H9 (cell line): ENCODE measurements at regions not wholly inside any gene's neighbourhood (a gene's known extent, or its start where the extent isn't known, plus 50 kb on each side); places are given as distances from the start of the nearest gene placed in this dataset.

Source experiments
- DNase-seq: peaks from one replicate; pipeline ENCODE4 v3.0.0-alpha.2; 2017
- H2AFZ ChIP-seq: one replicate; pipeline ENCODE4 v1.6.1; 2013; ENCODE audit warnings: mild to moderate bottlenecking, low read length, control low read depth, moderate library complexity
- H2AK5ac ChIP-seq: 2 replicates; pipeline ENCODE4 v1.6.1; 2013; ENCODE audit warnings: low read length, control low read depth, mixed read lengths; ENCODE audit not compliant: insufficient read length
- H2BK120ac ChIP-seq: one replicate; pipeline ENCODE4 v1.6.1; 2013; ENCODE audit warnings: low read depth, mild to moderate bottlenecking, low read length, control low read depth, inconsistent platforms; ENCODE audit not compliant: poor library complexity, severe bottlenecking
- H2BK12ac ChIP-seq: 2 replicates; pipeline ENCODE4 v1.6.1; 2013; ENCODE audit warnings: low read length, control low read depth, mixed read lengths, low read depth; ENCODE audit not compliant: insufficient read length
- H2BK15ac ChIP-seq: 2 replicates; pipeline ENCODE4 v1.6.1; 2013; ENCODE audit warnings: low read depth, low read length, control low read depth
- H2BK20ac ChIP-seq: one replicate; pipeline ENCODE4 v1.6.1; 2013; ENCODE audit warnings: low read depth, mild to moderate bottlenecking, low read length, control low read depth, inconsistent platforms; ENCODE audit not compliant: poor library complexity, severe bottlenecking
- H2BK5ac ChIP-seq: 2 replicates; pipeline ENCODE4 v1.6.1; 2013; ENCODE audit warnings: low read length, control low read depth, mixed read lengths; ENCODE audit not compliant: insufficient read length
- H3K14ac ChIP-seq: 2 replicates; pipeline ENCODE4 v1.6.1; 2013; ENCODE audit warnings: low read length, control low read depth; ENCODE audit not compliant: insufficient read depth
- H3K18ac ChIP-seq: 2 replicates; pipeline ENCODE4 v1.6.1; 2013; ENCODE audit warnings: low read depth, mild to moderate bottlenecking, mixed read lengths, low read length, control low read depth; ENCODE audit not compliant: insufficient read length
- H3K23ac ChIP-seq: 2 replicates; pipeline ENCODE4 v1.6.1; 2013; ENCODE audit warnings: low read length, control low read depth, mixed read lengths, low read depth; ENCODE audit not compliant: insufficient read length
- H3K23me2 ChIP-seq: 2 replicates; pipeline ENCODE4 v1.6.1; 2013; ENCODE audit warnings: low read depth, mild to moderate bottlenecking, mixed read lengths, low read length, control low read depth; ENCODE audit not compliant: insufficient read length, poor library complexity, severe bottlenecking
- H3K27ac ChIP-seq: 2 replicates; pipeline ENCODE4 v1.5.1; 2013; ENCODE audit warnings: low read length, control low read depth, mixed read lengths, low read depth; ENCODE audit not compliant: insufficient read length
- H3K27me3 ChIP-seq: 2 replicates; pipeline ENCODE4 v1.6.1; 2013; ENCODE audit warnings: low read length, control low read depth, inconsistent platforms; ENCODE audit not compliant: insufficient read depth
- H3K4ac ChIP-seq: 2 replicates; pipeline ENCODE4 v1.6.1; 2013; ENCODE audit warnings: low read depth, mild to moderate bottlenecking, control low read depth, inconsistent platforms, low read length, moderate library complexity
- H3K4me1 ChIP-seq: 2 replicates; pipeline ENCODE4 v1.6.1; 2013; ENCODE audit warnings: low read length, control low read depth, inconsistent platforms; ENCODE audit not compliant: insufficient read depth
- H3K4me2 ChIP-seq: 2 replicates; pipeline ENCODE4 v1.6.1; 2013; ENCODE audit warnings: low read length, control low read depth, mixed read lengths; ENCODE audit not compliant: insufficient read length, insufficient read depth
- H3K56ac ChIP-seq: 2 replicates; pipeline ENCODE4 v1.6.1; 2013; ENCODE audit warnings: low read depth, mild to moderate bottlenecking, mixed read lengths, low read length, control low read depth; ENCODE audit not compliant: insufficient read length
- H3K79me1 ChIP-seq: 2 replicates; pipeline ENCODE4 v1.6.1; 2013; ENCODE audit warnings: low read depth, mild to moderate bottlenecking, moderate library complexity, low read length, control low read depth, inconsistent platforms; ENCODE audit not compliant: insufficient read depth, poor library complexity, severe bottlenecking
- H3K79me2 ChIP-seq: 2 replicates; pipeline ENCODE4 v1.6.1; 2013; ENCODE audit warnings: low read length, control low read depth, inconsistent platforms; ENCODE audit not compliant: insufficient read depth
- H3K9ac ChIP-seq: 2 replicates; pipeline ENCODE4 v1.6.1; 2013; ENCODE audit warnings: low read length, control low read depth, mixed read lengths; ENCODE audit not compliant: insufficient read length; ENCODE audit errors: extremely low read depth
- H3K9me3 ChIP-seq: one replicate; pipeline ENCODE4 v1.6.1; 2013; ENCODE audit warnings: low read depth, low read length, inconsistent platforms; ENCODE audit not compliant: control insufficient read depth
- H3T11ph ChIP-seq: one replicate; pipeline ENCODE4 v1.6.1; 2013; ENCODE audit warnings: mild to moderate bottlenecking, low read length, control low read depth, inconsistent platforms
- H4K20me1 ChIP-seq: one replicate; pipeline ENCODE4 v1.6.1; 2013; ENCODE audit not compliant: control insufficient read depth, insufficient read length, insufficient read depth
- H4K5ac ChIP-seq: 2 replicates; pipeline ENCODE4 v1.6.1; 2013; ENCODE audit warnings: low read depth, mild to moderate bottlenecking, mixed read lengths, low read length, control low read depth; ENCODE audit not compliant: insufficient read length
- H4K8ac ChIP-seq: replicated peaks from 2 replicates; pipeline ENCODE4 v1.6.1; 2013; ENCODE audit warnings: low read length, control low read depth, mixed read lengths, low read depth; ENCODE audit not compliant: insufficient read length
- H4K91ac ChIP-seq: 2 replicates; pipeline ENCODE4 v1.6.1; 2013; ENCODE audit warnings: low read depth, mild to moderate bottlenecking, moderate library complexity, mixed read lengths, low read length, control low read depth; ENCODE audit not compliant: insufficient read length
- H3K27ac Mint-ChIP-seq, 3 experiments: 2 replicates in 2 of 3; 3 replicates in 1 of 3; pipeline ENCODE4 v1.8.0; 2020 to 2021; ENCODE audit warnings: mixed read lengths in 3 of 3, mild to moderate bottlenecking in 1 of 3, moderate library complexity in 1 of 3
- H3K27me3 Mint-ChIP-seq: 2 replicates; pipeline ENCODE4 v1.8.0; 2021; ENCODE audit warnings: low read depth, mild to moderate bottlenecking, moderate library complexity, mixed read lengths
- H3K36me3 Mint-ChIP-seq, 3 experiments: 2 replicates in 2 of 3; 3 replicates in 1 of 3; pipeline ENCODE4 v1.8.0; 2020 to 2021; ENCODE audit warnings: low read depth in 3 of 3, mixed read lengths in 3 of 3; ENCODE audit not compliant: insufficient read depth in 1 of 3
- H3K4me1 Mint-ChIP-seq, 2 experiments: 2 replicates each; pipeline ENCODE4 v1.8.0; 2020; ENCODE audit warnings: mixed read lengths in 2 of 2
- H3K4me3 Mint-ChIP-seq, 2 experiments: 2 replicates in 1 of 2; 3 replicates in 1 of 2; pipeline ENCODE4 v1.8.0; 2020 to 2021; ENCODE audit warnings: mild to moderate bottlenecking in 2 of 2, mixed read lengths in 2 of 2, moderate library complexity in 1 of 2
- H3K9me3 Mint-ChIP-seq, 2 experiments: 2 replicates in 1 of 2; 3 replicates in 1 of 2; pipeline ENCODE4 v1.8.0; 2020; ENCODE audit warnings: mild to moderate bottlenecking in 2 of 2, mixed read lengths in 2 of 2, moderate library complexity in 1 of 2
- WGBS: extraction: QIAGEN DNeasy Blood & Tissue Kit; methylation state at CpG from one replicate; pipeline ENCODE4 v1.1.7; 2013; ENCODE audit warnings: missing lambda C conversion rate, low lambda C conversion rate, mixed read lengths; ENCODE audit not compliant: insufficient read length; ENCODE audit errors: extremely low coverage; 5-methylcytosine and 5-hydroxymethylcytosine counted together
- TF ChIP-seq, protein P1 (sequence below): fragments of 200-600 bp; sonication (generic); conservative IDR thresholded peaks from 3 replicates; pipeline ENCODE4 v1.8.0; 2021; ENCODE audit warnings: antibody characterized with exemption, mild to moderate bottlenecking

DNA sequence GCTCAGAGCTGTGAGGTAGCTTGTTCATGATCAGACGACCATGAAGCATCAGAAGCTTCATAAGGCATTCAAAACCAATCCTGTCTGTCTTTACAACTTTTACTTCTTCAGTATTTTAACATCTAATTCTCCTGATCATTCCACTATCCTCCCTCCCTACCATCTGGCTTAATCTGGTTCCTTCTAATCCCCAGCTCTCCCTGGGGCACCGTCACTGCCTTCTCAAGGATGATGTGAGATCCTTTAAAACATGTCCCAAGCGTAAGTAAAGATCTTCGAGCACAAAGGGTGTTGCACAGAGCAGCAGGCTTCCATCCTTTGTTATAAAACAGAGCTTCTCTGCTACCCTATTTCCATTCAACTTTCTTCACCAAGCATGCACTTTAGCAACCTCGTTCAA, 362.7 kb upstream of the ARRDC4 start:
- H2BK15ac ChIP-seq, result no peak overlapping the region
- no peak overlapping the region for H2BK12ac ChIP-seq
- H3K4me1 ChIP-seq, result no peaks in the 10 kb centered on the region
- no peak overlapping the region for H2AFZ ChIP-seq
- H3K79me2 ChIP-seq, result no peaks in the 10 kb centered on the region
- H2AK5ac ChIP-seq, result no peak overlapping the region
- no peak overlapping the region for H3K18ac ChIP-seq
- no peak overlapping the region for H4K5ac ChIP-seq
- H3K9ac ChIP-seq, result no peak overlapping the region
- no peak overlapping the region for H3K14ac ChIP-seq
- DNase-seq, result no peak
- no CpG with 5 or more reads among the region's 5 CpGs for WGBS
- H3K27ac Mint-ChIP-seq, result no peak overlapping the region
- H3K56ac ChIP-seq, result no peak overlapping the region
- H3K4me1 Mint-ChIP-seq, result peaks cover 0 to 3% of the 10 kb centered on the region in 2 experiments; a peak in 1 of 4 replicates
- no peak overlapping the region for H4K8ac ChIP-seq
- no peak overlapping the region for H4K91ac ChIP-seq
- no peak overlapping the region for H2BK20ac ChIP-seq
- H3K27me3 ChIP-seq, result no peaks in the 10 kb centered on the region
- TF ChIP-seq, protein P1, sequence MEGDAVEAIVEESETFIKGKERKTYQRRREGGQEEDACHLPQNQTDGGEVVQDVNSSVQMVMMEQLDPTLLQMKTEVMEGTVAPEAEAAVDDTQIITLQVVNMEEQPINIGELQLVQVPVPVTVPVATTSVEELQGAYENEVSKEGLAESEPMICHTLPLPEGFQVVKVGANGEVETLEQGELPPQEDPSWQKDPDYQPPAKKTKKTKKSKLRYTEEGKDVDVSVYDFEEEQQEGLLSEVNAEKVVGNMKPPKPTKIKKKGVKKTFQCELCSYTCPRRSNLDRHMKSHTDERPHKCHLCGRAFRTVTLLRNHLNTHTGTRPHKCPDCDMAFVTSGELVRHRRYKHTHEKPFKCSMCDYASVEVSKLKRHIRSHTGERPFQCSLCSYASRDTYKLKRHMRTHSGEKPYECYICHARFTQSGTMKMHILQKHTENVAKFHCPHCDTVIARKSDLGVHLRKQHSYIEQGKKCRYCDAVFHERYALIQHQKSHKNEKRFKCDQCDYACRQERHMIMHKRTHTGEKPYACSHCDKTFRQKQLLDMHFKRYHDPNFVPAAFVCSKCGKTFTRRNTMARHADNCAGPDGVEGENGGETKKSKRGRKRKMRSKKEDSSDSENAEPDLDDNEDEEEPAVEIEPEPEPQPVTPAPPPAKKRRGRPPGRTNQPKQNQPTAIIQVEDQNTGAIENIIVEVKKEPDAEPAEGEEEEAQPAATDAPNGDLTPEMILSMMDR, result no peak
- H3K79me1 ChIP-seq, result no peaks in the 10 kb centered on the region
- H3K27me3 Mint-ChIP-seq, result no peaks in the 10 kb centered on the region
- H3K23me2 ChIP-seq, result no peaks in the 10 kb centered on the region
- no peaks in the 10 kb centered on the region for H3K36me3 Mint-ChIP-seq
- H2BK120ac ChIP-seq, result no peak overlapping the region
- H3T11ph ChIP-seq, result no peak overlapping the region
- H3K4ac ChIP-seq, result no peak overlapping the region
- H3K9me3 ChIP-seq, result no peaks in the 10 kb centered on the region
- H3K23ac ChIP-seq, result no peak overlapping the region
- H4K20me1 ChIP-seq, result no peaks in the 10 kb centered on the region
- H2BK5ac ChIP-seq, result no peak overlapping the region
- H3K4me3 Mint-ChIP-seq, result no peak overlapping the region
- no peaks in the 10 kb centered on the region for H3K9me3 Mint-ChIP-seq
- H3K27ac ChIP-seq, result no peak overlapping the region
- no peak overlapping the region for H3K4me2 ChIP-seq
